ENCODE measurements at regions not wholly inside any gene's neighbourhood (a gene's known extent, or its start where the extent isn't known, plus 50 kb on each side); places are given as distances from the start of the nearest gene placed in this dataset.

DNA sequence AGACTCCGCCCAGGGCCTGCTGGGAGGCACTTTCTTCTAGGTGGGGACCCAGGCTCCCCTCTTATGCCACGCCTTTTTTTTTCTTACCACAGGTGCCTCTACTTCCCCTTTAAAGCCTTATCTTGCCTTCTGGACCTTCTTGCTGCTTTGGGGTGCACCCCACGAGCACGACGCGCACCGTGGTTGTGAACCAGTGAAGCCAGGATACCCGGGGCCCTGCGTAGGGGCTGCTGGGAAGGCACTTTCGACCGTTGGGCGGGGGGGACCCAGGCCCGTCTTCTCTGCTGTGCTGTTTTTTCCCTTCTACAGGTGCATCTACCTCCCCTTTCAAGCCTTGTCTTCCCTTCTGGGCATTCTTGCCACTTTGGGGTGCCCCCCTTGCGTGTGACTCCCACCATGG is 305.4 kb downstream of the ALG10 start:
- DNase-seq = no peak
- intact Hi-C loops (cut with DNase I, micrococcal nuclease) = no loop called here
- no peak for ATAC-seq

DNA sequence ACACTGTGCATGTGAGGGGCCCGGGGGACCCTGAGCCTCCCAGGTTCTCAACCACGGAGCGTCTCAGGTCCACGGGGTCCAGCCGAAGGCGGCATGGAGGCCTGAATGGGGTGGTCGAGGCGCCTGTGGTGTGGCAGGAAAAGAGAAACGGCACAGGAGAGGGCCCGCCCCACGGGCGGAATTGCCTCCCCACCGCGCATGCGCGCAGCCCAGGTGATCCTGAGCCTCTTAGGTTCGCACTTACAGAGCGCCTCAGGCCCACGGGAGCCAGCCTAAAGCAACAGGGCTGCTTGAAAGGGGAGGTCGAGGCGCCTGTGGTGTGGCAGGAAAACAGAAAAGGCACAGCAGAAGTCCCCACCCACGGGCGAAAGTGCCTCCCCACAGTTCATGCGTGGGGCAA is 311.0 kb downstream of the ALG10 start:
- intact Hi-C loops (cut with DNase I, micrococcal nuclease) = no loop called here
- no peak for ATAC-seq
- no peak for DNase-seq

DNA sequence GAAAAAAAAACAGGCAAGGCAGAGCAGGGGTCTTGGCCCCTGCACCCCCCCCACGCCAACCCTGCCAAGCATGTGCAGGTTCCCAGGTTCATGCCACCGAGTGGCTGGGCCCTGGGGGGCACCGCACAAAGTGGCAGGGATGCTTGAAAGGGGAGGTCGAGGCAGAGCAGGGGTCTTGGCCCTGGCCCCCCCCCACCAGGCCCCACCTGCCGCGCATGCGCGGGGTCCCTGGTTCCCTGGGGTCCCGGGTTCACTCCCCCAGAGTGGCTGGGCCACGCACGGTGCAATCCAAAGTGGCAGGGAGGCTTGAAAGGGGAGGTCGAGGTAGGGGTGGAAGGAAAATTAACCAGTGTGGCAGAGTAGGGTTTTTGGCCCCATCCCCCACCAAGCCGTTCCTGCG is 312.2 kb downstream of the ALG10 start:
- DNase-seq = no peak
- ATAC-seq = no peak
- intact Hi-C loops (cut with DNase I, micrococcal nuclease) = no loop called here

DNA sequence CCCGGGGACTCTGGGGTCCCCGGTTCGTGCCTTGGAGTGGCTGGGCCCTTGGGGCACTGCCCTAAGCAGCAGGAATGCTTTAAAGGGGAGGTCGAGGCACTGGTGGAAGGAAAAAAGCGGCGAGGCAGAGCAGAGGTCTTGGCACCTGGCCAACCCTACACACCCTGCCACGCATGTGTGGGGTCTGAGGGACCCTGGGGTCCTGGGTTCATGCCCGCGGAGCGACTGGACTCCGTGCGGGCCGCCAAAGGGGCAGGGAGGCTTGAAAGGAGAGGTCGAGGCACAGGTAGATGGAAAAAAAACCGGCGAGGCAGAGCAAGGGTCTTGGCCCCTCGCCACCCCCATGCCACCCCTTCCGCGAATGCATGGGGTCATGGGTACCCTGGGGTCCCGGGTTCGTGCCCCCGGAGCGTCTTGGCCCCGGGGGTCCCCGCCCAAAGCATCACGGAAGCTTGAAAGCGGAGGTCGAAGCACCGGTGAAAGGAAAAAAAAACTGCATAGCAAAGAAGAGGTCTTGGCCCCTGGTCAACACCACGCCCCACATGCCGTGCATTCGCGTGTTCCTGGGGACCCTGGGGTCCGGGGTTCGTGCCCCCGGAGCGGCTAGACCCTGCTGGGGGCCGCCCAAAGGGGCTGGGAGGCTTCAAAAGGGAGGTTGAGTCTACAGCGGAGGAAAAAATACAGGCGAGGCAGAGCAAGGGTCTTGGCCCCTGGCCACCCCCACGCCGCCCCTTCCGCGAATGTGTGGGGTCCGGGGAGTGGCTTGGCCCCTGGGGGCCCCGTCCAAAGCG is 312.9 kb downstream of the ALG10 start:
- intact Hi-C loops (cut with DNase I, micrococcal nuclease) = no loop called here
- ATAC-seq (no peak), DNase-seq (no peak)

DNA sequence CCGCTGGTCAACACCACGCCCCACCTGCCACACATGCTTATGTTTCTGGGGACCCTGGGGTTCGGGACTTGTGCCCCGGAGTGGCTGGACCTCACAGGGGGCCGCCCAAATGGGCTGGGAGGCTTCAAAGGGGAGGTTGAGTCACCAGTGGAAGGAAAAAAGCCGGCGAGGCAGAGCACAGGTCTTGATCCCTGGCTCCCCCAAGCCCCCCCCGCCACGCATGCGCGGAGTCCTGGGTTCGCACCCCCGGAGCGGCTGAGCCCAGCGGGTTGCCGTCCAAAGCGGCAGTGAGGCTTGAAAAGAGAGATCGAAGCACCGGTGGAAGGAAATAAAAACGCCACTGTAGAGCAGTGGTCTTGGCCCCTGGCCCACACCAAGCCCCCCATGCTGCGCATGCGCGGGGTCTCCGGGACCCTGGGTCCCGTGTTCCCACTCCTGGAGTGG is 313.5 kb downstream of the ALG10 start:
- intact Hi-C loops (cut with DNase I, micrococcal nuclease) = no loop called here
- DNase-seq = no peak
- ATAC-seq = no peak

DNA sequence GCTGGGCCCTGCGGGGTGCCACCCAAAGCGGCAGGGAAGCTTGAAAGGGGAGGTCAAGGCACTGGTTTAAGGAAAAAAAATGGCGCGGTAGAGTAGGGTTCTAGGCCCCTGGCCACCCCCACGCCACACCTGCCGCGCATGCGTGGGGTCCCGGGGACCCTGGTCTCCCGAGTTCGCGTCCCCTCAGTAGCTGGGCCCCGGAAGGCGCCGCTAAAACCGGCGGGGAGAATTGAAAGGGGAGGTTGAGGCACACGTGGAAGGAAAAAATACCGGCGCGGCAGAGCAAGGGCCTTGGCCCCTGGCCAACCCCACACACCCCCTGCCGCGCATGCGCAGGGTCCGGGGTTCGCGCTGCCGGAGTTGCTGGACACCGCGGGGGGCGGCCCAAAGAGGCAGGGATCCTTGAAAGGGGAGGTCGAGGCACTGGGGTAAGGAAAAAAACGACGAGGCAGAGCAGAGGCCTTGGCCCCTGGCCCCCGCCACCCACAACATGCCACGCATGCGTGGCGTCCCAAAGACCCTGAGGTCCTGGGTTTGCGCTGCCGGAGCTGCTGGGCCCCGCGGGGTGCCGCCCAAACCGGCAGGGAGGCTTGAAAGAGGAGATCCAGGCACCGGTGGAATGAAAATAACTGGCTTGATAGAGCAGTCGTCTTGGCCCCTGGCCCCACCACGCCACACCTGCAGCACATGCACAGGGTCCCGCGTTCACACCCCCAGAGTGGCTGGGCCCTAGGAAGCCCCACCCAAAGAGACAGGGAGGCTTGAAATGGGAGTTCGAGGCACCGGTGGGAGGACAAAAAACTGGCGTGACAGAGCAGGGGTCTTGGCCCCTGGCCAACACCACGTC is 314.5 kb downstream of the ALG10 start:
- ATAC-seq (no peak), DNase-seq (no peak)
- intact Hi-C loops (cut with DNase I, micrococcal nuclease) = no loop called here

DNA sequence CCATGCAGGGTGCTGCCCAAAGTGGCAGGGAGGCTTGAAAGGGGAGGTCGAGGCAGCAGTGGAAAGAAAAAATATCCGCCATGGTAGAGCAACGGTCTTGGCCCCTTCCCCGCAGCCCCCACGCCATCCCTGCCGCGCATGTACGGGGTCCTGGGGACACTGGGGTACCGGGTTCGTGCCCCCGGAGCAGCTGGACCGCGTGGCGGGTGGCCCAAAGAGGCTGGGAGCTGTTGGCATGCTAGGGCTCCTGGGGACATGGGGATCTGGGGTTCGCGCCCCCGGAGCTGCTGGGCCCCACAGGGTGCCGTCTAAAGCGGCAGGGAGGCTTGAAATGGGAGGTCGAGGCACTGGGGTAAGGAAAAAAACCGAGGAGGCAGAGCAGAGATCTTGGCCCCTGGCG is 316.5 kb downstream of the ALG10 start:
- DNase-seq = no peak
- intact Hi-C loops (cut with DNase I, micrococcal nuclease) = no loop called here
- no peak for ATAC-seq

DNA sequence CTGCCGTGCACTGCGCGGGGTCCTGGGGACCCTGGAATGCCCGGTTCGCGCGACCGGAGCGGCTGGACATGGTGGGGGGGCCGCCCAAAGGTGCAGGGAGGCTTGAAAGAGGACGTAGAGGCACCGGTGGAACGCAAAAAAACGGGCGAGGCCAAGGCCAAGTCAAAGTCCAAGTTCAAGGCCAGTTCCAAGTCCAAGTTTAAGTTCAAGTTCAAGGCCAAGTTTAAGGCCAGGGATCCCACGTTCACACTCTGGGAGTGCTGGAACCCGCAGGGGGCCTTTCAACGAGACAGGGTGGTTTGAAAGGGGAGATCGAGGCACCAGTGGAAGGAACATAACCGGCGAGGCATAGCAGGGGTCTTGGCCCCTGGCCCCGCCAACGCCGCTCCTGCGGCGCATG is 317.6 kb downstream of the ALG10 start:
- ATAC-seq (no peak), DNase-seq (no peak)
- intact Hi-C loops (cut with DNase I, micrococcal nuclease) = no loop called here

DNA sequence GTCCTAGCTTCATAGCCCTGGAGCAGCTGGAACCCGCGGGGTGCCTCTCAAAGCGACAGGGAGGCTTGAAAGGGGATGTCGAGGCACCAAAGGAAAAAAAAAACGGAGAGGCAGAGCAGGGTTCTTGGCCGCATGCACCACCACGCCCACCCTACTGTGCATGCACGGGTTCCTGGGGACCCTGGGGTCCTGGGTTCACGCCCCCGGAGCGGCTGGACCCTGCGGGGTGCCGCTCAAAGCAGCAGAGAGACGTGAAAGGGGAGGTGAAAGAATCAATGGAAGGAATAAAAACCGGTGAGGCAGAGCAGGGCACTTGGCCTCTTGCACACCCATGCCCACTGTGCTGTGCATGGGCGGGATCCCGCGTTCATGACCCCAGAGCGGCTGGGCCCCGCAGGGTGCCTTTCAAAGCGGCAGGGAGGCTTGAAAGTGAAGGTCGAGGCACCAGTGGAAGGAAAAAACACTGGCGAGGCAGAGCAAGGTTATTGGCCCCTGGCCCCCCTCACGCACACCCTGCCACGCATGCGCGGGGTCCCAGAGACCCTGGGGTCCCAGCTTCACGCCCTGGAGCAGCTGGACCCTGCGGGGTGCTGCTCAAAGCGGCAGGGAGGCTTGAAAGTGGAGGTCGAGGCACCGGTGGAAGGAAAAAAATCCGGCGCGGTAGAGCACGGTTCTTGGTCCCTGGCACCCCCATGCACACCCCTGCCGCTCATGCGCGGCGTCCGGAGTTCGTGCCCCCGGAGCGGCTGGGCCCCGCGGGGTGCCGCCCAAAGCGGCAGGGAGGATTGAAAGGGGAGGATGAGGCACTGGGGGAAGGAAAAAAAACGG is 318.5 kb downstream of the ALG10 start:
- ATAC-seq (no peak), DNase-seq (no peak)
- intact Hi-C loops (cut with DNase I, micrococcal nuclease) = no loop called here

DNA sequence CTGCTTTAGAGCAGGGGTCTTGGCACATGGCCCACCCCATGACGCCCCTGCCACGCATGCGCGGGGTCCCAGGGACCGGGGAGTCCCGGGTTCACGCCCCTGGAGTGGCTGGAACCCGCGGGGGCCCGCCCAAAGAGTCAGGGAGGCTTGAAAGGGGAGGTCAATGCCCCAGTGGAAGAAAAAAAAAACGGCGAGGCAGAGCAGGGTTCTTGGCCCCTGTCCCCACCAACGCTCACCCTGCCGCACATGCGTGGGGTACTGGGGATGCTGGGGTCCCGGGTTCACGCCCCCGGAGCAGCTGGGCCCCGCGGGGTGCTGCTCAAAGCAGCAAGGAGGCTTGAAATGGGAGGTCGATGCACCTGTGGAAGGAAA is 319.1 kb downstream of the ALG10 start:
- no peak for ATAC-seq
- intact Hi-C loops (cut with DNase I, micrococcal nuclease) = no loop called here
- no peak for DNase-seq

DNA sequence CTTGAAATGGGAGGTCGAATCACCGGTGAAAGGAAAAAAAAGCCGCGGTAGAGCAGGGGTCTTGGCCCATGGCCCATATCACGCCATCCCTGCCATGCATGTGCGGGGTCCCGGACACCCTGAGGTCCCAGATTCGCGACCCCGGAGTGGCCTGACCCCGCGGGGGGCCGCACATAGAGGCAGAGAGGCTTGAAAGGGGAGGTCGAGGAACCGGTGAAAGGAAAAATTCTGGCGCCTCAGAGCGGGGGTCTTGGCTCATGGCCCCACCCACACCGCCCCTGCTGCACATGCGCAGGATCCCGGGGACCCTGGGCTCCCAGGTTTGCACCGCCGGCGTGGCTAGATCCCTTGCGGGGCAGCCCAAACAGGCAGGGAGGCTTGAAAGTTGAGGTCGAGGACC is 319.8 kb downstream of the ALG10 start:
- DNase-seq (no peak), ATAC-seq (no peak)
- intact Hi-C loops (cut with DNase I, micrococcal nuclease) = no loop called here

DNA sequence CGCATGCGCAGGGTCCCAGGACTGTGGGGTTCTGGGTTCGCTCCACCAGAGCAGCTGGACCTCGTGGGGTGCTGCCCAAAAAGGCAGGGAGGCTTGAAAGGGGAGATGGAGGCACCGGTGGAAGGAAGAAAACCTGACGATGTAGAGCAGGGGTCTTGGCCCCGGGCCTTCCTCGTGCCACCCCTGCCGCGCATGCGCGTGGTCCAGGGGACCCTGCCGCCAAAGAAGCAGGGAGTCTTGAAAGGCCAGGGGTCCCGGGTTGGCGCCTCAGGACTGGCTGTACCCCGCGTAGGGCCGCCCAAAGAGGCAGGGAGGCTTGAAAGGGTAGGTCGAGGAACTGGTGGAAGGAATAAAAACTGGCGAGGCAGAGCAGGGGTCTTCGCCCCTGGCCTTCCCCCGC is 321.0 kb downstream of the ALG10 start:
- intact Hi-C loops (cut with DNase I, micrococcal nuclease) = no loop called here
- DNase-seq (no peak), ATAC-seq (no peak)

DNA sequence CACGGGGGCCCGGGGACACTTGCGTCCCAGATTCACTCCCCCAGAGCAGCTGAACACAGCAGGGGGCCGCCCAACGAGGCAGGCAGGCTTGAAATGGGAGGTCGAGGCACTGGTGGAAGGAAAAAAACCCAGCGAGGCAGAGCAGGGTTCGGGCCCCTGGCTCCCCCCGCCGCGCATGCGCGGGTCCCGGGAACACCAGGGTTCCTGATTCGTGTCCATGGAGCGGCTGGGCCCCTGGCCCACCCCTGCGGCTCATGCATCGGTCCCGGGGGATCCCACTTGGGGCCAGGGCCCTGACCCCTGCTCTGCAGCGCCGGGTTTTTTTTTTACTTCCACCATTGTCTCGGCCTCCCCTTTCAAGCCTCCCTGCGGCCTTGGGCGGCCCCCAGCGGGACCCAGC is 321.5 kb downstream of the ALG10 start:
- intact Hi-C loops (cut with DNase I, micrococcal nuclease) = no loop called here
- ATAC-seq (no peak), DNase-seq (no peak)

DNA sequence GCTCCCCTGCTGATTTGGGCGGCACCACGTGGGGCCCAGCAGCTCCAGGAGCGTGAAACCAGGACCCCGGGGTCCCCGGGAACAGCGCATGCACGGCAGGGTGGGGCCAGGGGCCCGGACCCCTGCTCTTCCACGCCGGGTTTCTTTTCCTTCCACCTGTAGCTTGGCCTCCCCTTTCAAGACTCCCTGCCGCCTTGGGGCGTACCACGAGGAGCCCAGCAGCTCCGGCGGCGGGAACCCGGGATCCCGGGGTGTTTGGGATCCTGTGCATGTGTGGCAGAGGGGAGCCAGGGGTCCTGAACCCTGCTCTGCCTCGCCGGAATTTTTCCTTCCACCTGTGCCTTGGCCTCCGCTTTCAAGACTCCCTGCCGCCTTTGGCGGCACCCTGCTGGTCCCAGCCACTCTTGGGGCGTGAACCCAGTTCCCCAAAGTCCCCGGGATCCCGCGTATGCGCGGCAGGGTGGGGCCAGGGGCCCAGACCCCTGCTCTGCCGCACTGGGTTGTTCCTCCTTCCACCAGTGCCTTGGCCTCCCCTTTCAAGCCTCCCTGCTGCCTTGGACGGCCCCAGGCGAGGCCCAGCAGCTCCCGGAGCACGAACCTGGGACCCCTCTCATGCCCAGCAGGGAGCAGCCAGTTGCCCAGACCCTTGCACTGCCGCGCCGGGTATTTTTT is 322.7 kb downstream of the ALG10 start:
- ATAC-seq = no peak
- intact Hi-C loops (cut with DNase I, micrococcal nuclease) = no loop called here
- DNase-seq = no peak

DNA sequence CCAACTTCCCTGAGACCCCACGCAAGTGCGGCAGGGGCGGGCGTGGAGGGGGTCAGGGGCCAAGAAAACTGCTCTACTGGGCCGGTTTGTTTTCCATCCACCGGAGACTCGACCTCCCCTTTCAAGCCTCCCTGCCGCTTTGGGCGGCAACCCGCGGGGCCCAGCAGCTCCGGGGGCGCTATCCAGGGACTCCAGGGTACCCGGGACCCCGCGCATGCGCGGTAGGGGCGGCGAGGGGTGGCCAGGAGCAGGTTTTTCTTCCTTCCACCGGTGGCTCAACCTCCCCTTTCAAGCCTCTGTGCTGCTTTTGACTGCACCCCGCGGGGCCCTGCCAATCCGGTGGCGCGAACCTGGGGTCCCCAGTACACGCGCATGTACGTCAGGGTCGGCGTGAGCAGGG is 323.5 kb downstream of the ALG10 start:
- intact Hi-C loops (cut with DNase I, micrococcal nuclease) = no loop called here
- no peak for ATAC-seq

DNA sequence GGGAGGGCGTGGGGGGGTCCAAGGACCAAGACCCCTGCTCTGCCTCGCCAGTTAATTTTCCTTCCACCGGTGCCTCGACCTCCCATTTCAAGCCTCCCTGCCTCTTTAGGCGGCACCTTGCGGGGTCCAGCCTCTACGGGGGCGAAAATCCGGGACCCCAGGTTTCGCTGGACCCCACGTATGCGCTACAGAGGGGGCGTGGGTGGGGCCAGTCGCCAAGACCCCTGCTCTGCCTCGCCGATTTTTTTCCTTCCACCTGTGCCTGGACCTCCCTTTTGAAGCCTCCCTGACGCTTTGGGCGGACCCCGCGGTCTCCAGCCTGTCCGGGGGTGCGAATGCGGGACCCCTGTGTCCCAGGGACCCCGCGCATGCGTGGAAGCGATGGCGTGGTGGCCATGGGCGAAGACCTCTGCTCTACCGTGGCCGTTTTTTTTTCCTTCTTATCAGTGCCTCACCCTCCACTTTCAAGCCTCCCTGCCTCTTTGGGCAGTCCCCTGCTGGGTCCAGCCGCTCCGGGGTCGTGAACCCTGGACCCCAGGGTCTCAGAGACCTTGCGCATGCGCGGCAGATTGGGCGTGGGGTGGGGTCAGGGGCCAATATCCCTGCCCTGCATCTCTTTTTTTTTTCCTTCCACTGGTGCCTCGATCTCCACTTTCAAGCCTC is 324.2 kb downstream of the ALG10 start:
- DNase-seq (no peak), ATAC-seq (no peak)
- intact Hi-C loops (cut with DNase I, micrococcal nuclease) = no loop called here

More for the DNA sequence above, 323.5 kb downstream of the ALG10 start:
- no peak for DNase-seq

DNA sequence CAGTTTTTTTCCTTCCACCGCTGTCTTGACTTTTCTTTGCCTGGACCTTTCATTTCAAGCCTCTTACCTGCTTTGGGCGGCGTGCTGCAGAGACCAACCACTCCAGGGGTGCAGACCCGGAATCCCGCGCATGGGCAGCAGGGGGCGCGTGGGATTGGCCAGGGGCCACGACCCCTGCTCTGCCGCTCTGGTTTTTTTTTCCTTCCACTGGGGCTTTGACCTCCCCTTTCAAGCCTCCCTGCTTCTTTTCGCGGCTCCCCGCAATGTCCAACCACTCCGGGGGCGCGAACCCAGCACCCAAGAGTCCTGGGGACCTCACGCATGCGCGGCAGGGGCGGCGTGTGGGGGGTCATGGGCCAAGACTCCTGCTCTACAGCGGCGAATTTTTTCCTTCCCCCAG is 325.1 kb downstream of the ALG10 start:
- no peak for DNase-seq
- ATAC-seq = no peak
- intact Hi-C loops (cut with DNase I, micrococcal nuclease) = no loop called here

DNA sequence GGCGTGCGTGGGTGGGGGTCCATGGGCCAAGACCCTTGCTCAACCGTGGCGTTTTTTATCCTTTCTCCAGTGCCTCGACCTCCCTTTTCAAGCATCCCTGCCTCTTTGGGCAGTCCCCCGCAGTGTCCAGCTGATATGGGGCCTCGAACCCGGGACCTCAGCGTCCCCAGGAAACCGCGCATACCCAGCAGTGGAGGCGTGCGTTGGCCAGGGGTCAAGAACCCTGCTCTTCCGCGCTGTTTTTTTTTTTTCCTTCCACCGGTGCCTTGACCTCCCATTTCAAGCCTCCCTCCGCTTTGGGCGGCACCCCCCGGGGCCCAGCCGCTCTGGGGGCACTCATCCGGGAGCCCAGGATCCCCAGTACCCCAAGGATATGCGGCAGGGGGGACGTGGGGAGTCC is 325.8 kb downstream of the ALG10 start:
- intact Hi-C loops (cut with DNase I, micrococcal nuclease) = no loop called here
- no peak for DNase-seq
- ATAC-seq = no peak

All from left colon (tissue), 2 donors.